NCI-H510A treated with DMSO at 0.1 percent for 48 hours (cell line): ENCODE measurements at regions not wholly inside any gene's neighbourhood (a gene's known extent, or its start where the extent isn't known, plus 50 kb on each side); places are given as distances from the start of the nearest gene placed in this dataset.

Experiments used
- DNase-seq: peaks from one replicate; lab custom pipeline; 2025; lab: John Stamatoyannopoulos, UW

- no peak for DNase-seq
Measured at GRCh38 chr10:31081937-31082840, 50.5 kb upstream of the ZNF438 start.

- no peak for DNase-seq
Measured at GRCh38 chr10:31083765-31084184, 52.1 kb upstream of the ZNF438 start.

GRCh38 chr10:31087011-31087410 is 55.3 kb upstream of the ZNF438 start:
- no peak for DNase-seq

GRCh38 chr10:31087851-31088250 is 56.2 kb upstream of the ZNF438 start:
- DNase-seq = no peak

GRCh38 chr10:31090894-31091607 is 59.4 kb upstream of the ZNF438 start:
- no peak for DNase-seq

GRCh38 chr10:31095677-31096560 is 64.3 kb upstream of the ZNF438 start:
- no peak for DNase-seq

- no peak for DNase-seq
Measured at GRCh38 chr10:31098046-31098445, 66.4 kb upstream of the ZNF438 start.

- DNase-seq = no peak
Measured at GRCh38 chr10:31099094-31099493, 67.4 kb upstream of the ZNF438 start.

GRCh38 chr10:31099664-31100063 is 68.0 kb upstream of the ZNF438 start:
- no peak for DNase-seq

GRCh38 chr10:31100115-31100601 is 68.5 kb upstream of the ZNF438 start:
- DNase-seq = no peak

- DNase-seq = no peak
Measured at GRCh38 chr10:31100662-31101061, 69.0 kb upstream of the ZNF438 start.

GRCh38 chr10:31101123-31101522 is 69.5 kb upstream of the ZNF438 start:
- no peak for DNase-seq

GRCh38 chr10:31102421-31102820 is 70.8 kb upstream of the ZNF438 start:
- no peak for DNase-seq

GRCh38 chr10:31103112-31103511 is 71.4 kb upstream of the ZNF438 start:
- no peak for DNase-seq

GRCh38 chr10:31112961-31113360 is 81.3 kb upstream of the ZNF438 start:
- DNase-seq = no peak

GRCh38 chr10:31116226-31116625 is 84.6 kb upstream of the ZNF438 start:
- no peak for DNase-seq

GRCh38 chr10:31118556-31118955 is 86.9 kb upstream of the ZNF438 start:
- DNase-seq = no peak

- no peak for DNase-seq
Measured at GRCh38 chr10:31120392-31120791, 88.7 kb upstream of the ZNF438 start.

GRCh38 chr10:31120961-31121685 is 89.5 kb upstream of the ZNF438 start:
- no peak for DNase-seq

- no peak for DNase-seq
Measured at GRCh38 chr10:31121757-31122577, 90.3 kb upstream of the ZNF438 start.

- DNase-seq = no peak
Measured at GRCh38 chr10:31123946-31124345, 92.3 kb upstream of the ZNF438 start.
